Fibroblast of pulmonary artery (primary cell): ENCODE measurements at regions not wholly inside any gene's neighbourhood (a gene's known extent, or its start where the extent isn't known, plus 50 kb on each side); places are given as distances from the start of the nearest gene placed in this dataset.

Experiments
- DNase-seq: peaks from one replicate; pipeline ENCODE4 v3.0.0-alpha.2; 2010; ENCODE audit warnings: low read depth
- H3K4me3 ChIP-seq: replicated peaks from 2 replicates; pipeline ENCODE4 v1.5.1; 2011; ENCODE audit warnings: low read depth, mild to moderate bottlenecking, control low read depth, low read length, moderate library complexity
- TF ChIP-seq, protein P1 (sequence below): IDR thresholded peaks from 2 replicates; pipeline ENCODE4 v1.5.1; 2011; ENCODE audit warnings: mild to moderate bottlenecking, control low read depth, low read length, inconsistent platforms; ENCODE audit errors: missing control alignments

DNA sequence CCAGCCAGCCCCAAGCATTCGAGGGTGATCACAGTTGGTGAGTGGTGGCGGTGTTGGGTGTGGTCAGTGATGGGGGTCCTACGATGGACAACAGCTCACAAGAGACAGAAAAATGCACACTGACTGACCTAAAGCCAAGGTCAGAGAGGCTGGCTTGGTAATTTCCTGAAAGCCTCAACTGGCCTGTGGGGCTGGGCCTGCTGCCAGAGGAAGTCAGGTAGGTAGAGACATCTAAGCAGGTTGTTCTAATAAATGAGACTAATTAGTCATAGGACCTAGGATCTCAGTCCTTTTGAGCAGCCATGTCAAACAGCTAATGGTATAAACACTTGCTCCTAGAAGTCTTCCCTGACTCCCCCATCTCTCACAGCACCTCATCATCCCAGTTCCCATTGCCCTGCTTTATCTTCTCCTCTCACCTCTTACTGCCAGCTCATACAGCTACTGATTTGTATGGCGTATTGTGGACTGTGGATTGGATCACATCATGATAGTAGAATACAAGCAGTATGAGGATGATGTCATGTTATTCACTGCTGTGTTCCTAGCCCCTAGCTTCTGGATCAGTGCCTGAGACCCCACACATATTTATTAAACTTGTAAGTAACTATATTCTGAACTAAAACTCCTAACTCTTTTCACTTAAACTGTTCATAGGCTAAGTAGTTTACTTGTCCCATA is 262.9 kb upstream of the KLHL29 start:
- no peak overlapping the region for H3K4me3 ChIP-seq
- TF ChIP-seq, protein P1, sequence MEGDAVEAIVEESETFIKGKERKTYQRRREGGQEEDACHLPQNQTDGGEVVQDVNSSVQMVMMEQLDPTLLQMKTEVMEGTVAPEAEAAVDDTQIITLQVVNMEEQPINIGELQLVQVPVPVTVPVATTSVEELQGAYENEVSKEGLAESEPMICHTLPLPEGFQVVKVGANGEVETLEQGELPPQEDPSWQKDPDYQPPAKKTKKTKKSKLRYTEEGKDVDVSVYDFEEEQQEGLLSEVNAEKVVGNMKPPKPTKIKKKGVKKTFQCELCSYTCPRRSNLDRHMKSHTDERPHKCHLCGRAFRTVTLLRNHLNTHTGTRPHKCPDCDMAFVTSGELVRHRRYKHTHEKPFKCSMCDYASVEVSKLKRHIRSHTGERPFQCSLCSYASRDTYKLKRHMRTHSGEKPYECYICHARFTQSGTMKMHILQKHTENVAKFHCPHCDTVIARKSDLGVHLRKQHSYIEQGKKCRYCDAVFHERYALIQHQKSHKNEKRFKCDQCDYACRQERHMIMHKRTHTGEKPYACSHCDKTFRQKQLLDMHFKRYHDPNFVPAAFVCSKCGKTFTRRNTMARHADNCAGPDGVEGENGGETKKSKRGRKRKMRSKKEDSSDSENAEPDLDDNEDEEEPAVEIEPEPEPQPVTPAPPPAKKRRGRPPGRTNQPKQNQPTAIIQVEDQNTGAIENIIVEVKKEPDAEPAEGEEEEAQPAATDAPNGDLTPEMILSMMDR: no peak

DNA sequence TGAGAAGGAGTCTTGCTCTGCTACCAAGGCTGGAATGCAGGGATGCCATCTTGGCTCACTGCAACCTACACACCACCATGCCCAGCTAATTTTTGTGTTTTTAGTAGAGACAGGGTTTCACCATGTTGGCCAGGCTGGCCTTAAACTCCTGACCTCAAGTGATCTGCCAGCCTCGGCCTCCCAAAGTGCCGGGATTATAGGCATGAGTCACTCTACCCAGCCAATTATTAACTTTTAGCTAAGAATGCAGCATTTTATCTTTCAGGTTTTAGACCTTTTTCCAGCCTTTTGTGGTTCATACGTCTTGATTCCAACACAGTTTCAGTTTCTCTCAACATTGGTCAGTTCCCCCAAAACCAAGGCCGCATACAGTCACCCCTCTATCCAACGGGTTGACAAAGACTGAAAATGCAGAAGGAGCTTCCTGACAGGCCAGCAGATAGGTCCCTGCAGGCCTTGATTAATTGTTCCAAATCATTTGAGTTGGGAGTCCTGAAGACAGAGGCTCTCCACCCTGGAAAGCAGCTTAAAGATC is 262.2 kb upstream of the KLHL29 start:
- no peak for DNase-seq

More for the DNA sequence above, 262.9 kb upstream of the KLHL29 start:
- DNase-seq: no peak

DNA sequence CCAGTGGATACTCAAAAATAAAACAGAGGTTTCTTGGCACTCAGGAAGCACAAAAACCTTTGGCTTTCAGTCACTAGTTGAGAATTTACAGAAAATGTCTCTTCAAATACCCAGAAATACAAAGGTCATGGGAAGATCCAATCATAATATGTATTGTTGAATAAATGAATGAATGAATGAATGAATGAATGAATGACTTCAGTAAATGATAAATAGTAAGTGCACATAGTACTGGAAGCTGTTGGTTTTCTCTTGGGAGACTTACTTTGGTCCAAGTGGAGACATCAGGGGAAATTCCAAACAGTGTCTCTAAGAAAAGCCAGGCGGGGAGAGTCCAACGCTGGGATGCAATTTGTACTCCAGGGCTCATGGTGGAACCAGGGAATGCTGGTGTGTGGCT is 261.3 kb upstream of the KLHL29 start:
- H3K4me3 ChIP-seq: no peak overlapping the region
- TF ChIP-seq, protein P1: no peak
- DNase-seq: no peak

More for the DNA sequence above, 262.2 kb upstream of the KLHL29 start:
- TF ChIP-seq, protein P1: no peak
- no peak overlapping the region for H3K4me3 ChIP-seq

DNA sequence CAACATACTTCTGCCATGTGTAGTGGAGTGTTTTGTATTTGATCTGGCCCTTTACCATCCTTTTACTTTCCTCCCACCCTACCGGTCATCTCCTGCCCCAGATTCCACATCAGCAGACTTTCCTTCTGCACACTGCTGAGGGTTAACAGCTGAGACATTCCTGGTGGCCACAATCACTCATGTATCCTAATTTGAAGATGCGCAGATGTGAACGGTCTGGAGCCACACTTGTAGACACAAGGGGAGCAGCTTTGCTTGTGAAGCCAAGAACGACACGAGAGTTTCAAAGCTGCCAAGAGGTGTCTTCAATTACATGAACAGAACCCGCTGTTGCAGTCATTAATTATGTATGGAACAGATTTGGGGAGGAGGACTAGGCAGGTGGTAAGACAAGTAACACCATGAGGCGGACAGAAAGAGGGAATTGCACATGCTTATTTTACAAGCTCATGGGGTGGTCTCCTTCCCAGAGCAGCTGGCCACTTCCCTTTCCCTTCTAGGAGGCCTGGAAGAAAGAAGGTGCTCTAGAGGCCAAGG is 260.7 kb upstream of the KLHL29 start:
- DNase-seq: no peak
- TF ChIP-seq, protein P1: no peak
- no peak overlapping the region for H3K4me3 ChIP-seq

DNA sequence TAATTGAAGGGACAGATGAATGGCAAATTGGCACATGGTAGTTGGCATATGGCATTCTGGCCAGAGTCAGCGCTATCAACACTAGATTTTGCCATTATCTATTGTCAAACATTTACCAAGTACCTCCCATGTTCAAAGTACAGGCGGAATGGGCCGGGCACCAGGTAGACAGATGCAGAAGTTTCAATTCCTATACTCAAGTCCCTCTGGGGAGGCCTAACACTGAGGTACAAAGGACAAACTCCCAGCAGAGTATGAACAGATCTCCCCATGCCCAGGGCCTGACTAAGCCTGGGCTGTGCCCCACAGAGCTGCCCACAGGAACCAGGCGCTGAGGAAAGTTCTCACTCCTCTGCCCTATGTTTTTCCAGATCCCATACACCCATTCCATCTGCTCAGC is 257.5 kb upstream of the KLHL29 start:
- TF ChIP-seq, protein P1: no peak
- no peak for DNase-seq
- H3K4me3 ChIP-seq: no peak overlapping the region

DNA sequence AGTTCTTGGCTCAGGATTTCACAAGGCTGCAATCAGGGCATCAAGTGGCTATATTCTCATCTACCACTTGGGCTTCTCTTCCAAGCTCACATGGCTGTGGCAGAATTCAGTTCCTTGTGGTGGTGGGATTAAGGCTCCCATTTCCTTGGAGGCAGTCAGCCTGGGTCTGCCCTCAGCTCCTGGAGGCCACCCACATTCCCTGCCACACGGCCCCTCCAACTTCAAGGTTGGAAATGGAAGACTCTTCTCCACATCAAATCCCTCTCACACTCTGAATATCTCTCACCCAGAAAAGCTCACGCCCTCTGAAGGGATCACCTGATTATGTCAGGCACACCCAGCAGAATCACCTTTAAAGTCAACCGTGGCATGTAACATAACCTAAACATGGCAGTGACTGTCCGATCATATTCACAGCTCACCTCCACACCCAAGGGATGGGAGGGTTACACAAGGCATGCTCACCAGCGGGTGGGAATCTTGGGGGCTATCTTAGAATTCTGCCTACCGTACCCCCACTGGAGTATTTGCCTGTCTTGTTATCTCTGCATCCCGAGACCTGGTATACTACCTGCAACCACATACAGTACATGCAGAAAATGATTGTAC is 256.2 kb upstream of the KLHL29 start:
- TF ChIP-seq, protein P1: no peak
- no peak for DNase-seq
- no peak overlapping the region for H3K4me3 ChIP-seq
